ENCODE measurements at regions not wholly inside any gene's neighbourhood (a gene's known extent, or its start where the extent isn't known, plus 50 kb on each side); places are given as distances from the start of the nearest gene placed in this dataset.

- Histone ChIP-seq H3K4me3 (no peak overlapping the region), H3K27ac (no peak overlapping the region)
Observed at GRCh38 chr16:55192734-55193133, 131.3 kb upstream of the IRX6 start.

- no peak overlapping the region for H3K4me3 ChIP-seq
- H3K27ac ChIP-seq: no peak overlapping the region
Observed at GRCh38 chr16:55203570-55203969, 120.4 kb upstream of the IRX6 start.

DNA sequence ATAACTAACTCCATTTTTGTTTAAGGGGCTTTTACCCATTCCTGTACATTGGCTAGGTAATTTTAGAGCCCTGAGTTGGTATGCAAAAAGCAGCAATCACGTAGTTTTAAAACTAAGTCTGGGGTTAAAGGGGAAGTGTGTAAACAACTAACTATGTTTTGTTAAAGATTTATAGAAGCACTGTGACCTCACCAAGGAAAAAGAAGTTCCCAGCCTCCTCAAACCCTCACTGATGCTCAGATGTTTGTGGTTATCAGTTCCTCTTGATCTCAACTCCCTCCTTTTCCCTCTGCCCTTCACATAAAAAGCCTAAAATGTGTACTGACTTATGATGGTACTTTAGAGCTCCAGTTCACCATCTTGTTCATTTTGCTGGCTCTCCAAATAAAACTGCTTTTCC lies 119.9 kb upstream of the IRX6 start:
- Histone ChIP-seq H3K27ac (no peak overlapping the region), H3K4me3 (no peak overlapping the region)

- no peak overlapping the region for H3K27ac ChIP-seq
- H3K4me3 ChIP-seq: no peak overlapping the region
Observed at GRCh38 chr16:55204923-55205322, 119.1 kb upstream of the IRX6 start.

DNA sequence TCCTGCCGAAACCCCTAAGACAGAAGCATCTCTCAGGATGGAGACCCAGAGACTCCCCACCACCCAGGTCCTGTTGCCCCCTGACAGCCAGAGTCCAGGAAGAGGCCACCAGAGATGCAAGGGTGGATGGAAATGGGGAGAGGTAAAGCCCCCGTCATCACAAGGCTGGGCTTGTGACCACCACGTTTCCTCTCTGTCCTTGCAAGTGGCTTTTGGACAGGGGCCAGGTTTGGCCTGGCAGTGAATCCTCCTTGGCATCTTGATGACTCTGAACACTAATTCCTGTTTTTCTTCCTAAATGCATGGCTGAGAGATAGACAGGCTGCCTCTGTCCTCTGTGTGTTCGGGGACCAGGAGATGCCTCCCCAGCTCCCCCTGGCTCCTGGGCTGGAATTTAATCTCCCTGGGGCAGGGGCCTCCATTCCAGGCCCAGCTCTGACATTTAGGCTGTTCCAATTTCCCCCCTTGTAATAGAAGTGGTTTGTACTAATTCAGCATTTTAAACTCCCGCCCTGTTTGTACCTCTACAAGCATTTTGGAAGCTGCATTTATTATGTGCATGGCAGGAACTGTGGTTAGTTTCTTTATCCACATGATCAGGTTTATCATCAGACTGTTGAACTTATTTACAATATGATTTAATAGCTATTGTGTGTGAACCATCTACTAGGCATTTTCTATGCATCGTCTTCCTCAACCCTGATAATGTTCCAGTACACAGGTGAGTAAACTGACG lies 116.1 kb upstream of the IRX6 start:
- no peak overlapping the region for H3K4me3 ChIP-seq

DNA sequence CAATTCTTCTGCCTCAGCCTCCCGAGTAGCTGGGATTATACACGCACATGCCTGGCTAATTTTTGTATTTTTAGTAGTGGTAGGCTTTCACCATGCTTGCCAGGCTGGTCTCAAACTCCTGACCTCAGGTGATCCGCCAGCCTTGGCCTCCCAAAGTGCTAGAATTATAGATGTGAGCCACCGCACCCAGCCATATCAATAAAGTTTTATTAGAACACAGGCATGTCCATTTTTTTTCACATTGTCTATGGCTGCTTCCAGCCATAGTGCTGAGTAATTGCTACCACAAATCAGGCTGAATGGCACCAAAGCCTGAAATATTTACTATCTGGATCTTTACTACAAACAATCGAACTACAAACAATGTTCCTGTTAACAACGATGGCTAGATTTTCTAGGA lies 114.4 kb upstream of the IRX6 start:
- Histone ChIP-seq H3K4me3 (no peak overlapping the region), H3K27ac (no peak overlapping the region)

More for the DNA sequence above, 116.1 kb upstream of the IRX6 start:
- no peak overlapping the region for H3K27ac ChIP-seq

- Histone ChIP-seq H3K27ac (no peak overlapping the region), H3K4me3 (no peak overlapping the region)
Observed at GRCh38 chr16:55212791-55213190, 111.2 kb upstream of the IRX6 start.

GRCh38 chr16:55214412-55214811 lies 109.6 kb upstream of the IRX6 start:
- no peak overlapping the region for H3K27ac ChIP-seq
- H3K4me3 ChIP-seq: no peak overlapping the region

- H3K27ac ChIP-seq: no peak overlapping the region
- no peak overlapping the region for H3K4me3 ChIP-seq
Observed at GRCh38 chr16:55214974-55215494, 109.0 kb upstream of the IRX6 start.

GRCh38 chr16:55217392-55217791 lies 106.6 kb upstream of the IRX6 start:
- no peak overlapping the region for H3K27ac ChIP-seq
- H3K4me3 ChIP-seq: no peak overlapping the region

GRCh38 chr16:55221836-55222235 lies 102.2 kb upstream of the IRX6 start:
- H3K27ac ChIP-seq: no peak overlapping the region
- H3K4me3 ChIP-seq: no peak overlapping the region

GRCh38 chr16:55222486-55222885 lies 101.5 kb upstream of the IRX6 start:
- no peak overlapping the region for H3K4me3 ChIP-seq
- no peak overlapping the region for H3K27ac ChIP-seq

DNA sequence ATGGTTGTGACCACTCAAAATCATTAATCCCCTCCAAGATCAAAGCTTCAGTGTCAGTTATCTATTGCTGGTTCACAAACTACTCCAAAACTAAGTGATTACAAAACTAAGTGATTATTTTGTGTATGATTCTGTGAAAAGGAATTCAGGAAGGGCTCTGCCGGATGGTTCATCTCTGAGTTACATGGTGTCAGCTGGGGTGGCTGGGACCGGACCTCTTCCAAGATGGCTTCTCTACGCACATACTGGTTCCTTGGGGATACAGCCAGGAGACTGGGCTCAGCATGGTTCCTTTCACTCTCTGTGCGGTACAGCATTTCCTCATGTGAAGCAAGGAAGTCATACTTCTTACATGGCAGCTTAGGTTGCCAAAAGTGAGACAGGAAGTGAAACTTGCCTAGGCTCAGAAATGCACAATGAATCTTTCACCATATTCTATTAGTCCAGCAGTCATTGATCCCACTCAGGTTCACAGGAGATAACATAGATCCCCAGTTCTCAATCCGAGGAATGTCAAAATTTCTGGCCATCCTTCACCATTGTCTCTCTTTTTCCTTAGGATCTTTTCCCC lies 97.9 kb upstream of the IRX6 start:
- H3K4me3 ChIP-seq: no peak overlapping the region
- H3K27ac ChIP-seq: no peak overlapping the region

GRCh38 chr16:55232822-55233221 lies 91.2 kb upstream of the IRX6 start:
- Histone ChIP-seq H3K4me3 (no peak overlapping the region), H3K27ac (no peak overlapping the region)

GRCh38 chr16:55233464-55233863 lies 90.5 kb upstream of the IRX6 start:
- Histone ChIP-seq H3K27ac (no peak overlapping the region), H3K4me3 (no peak overlapping the region)

GRCh38 chr16:55236655-55237054 lies 87.3 kb upstream of the IRX6 start:
- H3K27ac ChIP-seq: no peak overlapping the region
- H3K4me3 ChIP-seq: no peak overlapping the region

DNA sequence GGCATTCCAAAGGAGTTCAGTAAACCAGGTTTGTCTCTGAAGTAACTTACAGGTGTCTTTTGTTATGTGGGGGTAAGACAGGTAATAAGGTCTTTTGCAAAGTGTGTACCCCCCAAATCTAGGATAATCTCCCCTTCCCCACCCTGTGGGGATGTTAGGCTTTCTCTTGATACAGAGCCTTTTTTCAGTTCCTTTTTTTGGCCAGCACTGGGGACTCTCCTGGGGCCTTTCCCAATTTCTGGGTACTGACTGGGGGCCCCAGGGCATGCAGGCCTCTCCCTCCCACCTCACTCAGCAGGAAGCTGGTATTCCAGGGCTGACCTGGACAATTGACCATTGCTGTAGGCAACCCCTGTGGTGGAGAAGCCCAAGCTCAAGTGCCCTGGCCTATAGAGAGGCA lies 84.3 kb upstream of the IRX6 start:
- H3K4me3 ChIP-seq: no peak overlapping the region

DNA sequence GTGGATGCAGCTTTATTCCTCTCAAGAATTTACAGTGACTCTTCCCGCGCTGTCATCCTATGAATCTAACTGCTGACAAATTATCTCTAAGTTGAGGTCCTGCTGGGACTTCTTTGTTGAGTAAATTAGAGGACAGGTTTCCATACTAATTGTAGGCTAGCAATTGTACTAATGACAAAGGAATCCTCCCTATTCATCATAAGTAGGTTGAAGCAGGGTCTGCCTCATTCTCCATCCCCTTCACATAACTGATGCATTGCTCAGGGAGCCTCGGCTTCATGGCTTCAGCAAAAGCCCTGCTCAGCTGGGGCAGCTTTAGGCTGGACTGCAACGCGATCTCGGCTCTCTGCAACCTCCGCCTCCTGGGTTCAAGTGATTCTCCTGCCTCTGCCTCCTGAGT lies 83.1 kb upstream of the IRX6 start:
- no peak overlapping the region for H3K27ac ChIP-seq
- H3K4me3 ChIP-seq: no peak overlapping the region

More for the DNA sequence above, 84.3 kb upstream of the IRX6 start:
- H3K27ac ChIP-seq: no peak overlapping the region

GRCh38 chr16:55242667-55243066 lies 81.3 kb upstream of the IRX6 start:
- H3K27ac ChIP-seq: no peak overlapping the region
- no peak overlapping the region for H3K4me3 ChIP-seq

- Histone ChIP-seq H3K4me3 (no peak overlapping the region), H3K27ac (no peak overlapping the region)
Observed at GRCh38 chr16:55248058-55248457, 75.9 kb upstream of the IRX6 start.

DNA sequence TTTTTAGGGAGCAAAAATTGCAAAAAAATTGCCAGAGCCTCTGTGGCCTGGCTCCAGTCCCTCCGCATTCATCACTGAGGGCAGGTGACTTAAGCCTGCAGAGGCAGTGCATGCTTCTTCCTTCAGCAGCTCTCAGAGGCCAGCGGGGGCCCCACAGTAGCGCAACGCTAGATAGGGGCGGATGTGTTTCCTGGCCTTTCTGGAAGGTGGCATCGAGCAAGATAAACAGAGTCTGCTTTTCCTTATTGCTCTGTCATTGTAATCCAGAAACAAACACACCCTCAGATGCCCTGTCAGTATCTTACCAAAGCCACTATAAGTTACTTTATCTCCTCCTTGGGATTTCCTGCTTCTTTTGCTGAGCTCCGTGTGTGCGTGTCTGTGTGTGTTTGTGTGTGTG lies 75.5 kb upstream of the IRX6 start:
- Histone ChIP-seq H3K4me3 (no peak overlapping the region), H3K27ac (no peak overlapping the region)

DNA sequence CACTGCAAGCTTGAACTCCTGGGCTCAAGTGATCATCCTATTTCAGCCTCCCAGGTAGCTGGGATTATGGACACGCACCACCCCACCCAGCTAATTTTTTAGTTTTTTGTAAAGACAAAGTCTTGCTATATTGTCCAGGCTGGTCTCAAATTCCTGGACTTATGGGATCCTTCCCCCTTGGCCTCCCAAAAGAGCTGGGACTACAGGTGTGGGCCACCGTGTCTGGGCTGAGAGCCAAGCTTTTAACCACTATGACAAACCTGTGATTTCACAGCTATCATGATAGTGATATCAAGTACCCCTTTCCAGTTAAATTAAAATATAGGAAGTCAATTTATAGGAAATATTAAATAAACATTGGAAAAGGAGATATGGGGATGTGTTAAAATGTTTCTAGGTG lies 74.6 kb upstream of the IRX6 start:
- no peak overlapping the region for H3K4me3 ChIP-seq

More for the DNA sequence above, 74.6 kb upstream of the IRX6 start:
- no peak overlapping the region for H3K27ac ChIP-seq
